OCI-LY3 (cell line): ENCODE measurements at regions not wholly inside any gene's neighbourhood (a gene's known extent, or its start where the extent isn't known, plus 50 kb on each side); places are given as distances from the start of the nearest gene placed in this dataset.

Source experiments
- EZH2phosphoT487 ChIP-seq: fragments of 200-600 bp; shearing (Covaris generic); IDR thresholded peaks from 2 replicates; pipeline ENCODE4 v1.6.1; 2018; ENCODE audit warnings: antibody characterized with exemption, mixed run types, low read depth
- TF ChIP-seq, protein P1 (sequence below): fragments of 200-600, 300-600 bp; sonication (generic); IDR thresholded peaks from 2 replicates; pipeline ENCODE4 v1.5.1; 2014; ENCODE audit warnings: antibody characterized with exemption, low read length, low read depth

DNA sequence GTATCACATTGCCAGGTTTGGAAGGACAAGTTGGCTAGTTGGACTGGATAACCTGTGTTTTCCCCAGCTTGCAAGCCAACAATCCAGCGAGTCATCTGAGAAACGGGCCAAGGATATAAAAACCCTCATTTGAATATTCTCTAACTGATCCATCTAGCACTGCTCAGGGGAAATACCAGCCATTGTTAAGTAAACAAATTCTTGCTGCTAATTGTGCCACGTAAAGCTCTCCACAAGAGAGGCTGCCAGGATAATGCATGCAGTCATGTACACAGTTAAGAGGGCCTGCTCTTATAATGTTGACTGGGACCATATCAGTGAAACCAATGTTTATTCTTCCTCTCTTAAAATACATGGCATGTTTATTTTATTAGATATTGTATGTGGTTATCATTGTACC, 663.2 kb upstream of the SGCG start:
- TF ChIP-seq, protein P1, sequence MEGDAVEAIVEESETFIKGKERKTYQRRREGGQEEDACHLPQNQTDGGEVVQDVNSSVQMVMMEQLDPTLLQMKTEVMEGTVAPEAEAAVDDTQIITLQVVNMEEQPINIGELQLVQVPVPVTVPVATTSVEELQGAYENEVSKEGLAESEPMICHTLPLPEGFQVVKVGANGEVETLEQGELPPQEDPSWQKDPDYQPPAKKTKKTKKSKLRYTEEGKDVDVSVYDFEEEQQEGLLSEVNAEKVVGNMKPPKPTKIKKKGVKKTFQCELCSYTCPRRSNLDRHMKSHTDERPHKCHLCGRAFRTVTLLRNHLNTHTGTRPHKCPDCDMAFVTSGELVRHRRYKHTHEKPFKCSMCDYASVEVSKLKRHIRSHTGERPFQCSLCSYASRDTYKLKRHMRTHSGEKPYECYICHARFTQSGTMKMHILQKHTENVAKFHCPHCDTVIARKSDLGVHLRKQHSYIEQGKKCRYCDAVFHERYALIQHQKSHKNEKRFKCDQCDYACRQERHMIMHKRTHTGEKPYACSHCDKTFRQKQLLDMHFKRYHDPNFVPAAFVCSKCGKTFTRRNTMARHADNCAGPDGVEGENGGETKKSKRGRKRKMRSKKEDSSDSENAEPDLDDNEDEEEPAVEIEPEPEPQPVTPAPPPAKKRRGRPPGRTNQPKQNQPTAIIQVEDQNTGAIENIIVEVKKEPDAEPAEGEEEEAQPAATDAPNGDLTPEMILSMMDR = no peak
- TF ChIP-seq EZH2phosphoT487 = no peak
